NCI-H345 treated with DMSO at 0.1 percent for 48 hours (cell line): ENCODE measurements at regions not wholly inside any gene's neighbourhood (a gene's known extent, or its start where the extent isn't known, plus 50 kb on each side); places are given as distances from the start of the nearest gene placed in this dataset.

Experiments
- DNase-seq: peaks from one replicate; lab custom pipeline; 2025; ENCODE audit not compliant: unreplicated experiment; lab: John Stamatoyannopoulos, UW

GRCh38 chr1:221408117-221408803 is 333.6 kb downstream of the DUSP10 start:
- no peak for DNase-seq

GRCh38 chr1:221411283-221411682 is 330.6 kb downstream of the DUSP10 start:
- no peak for DNase-seq

- DNase-seq = no peak
These were observed 326.9 kb downstream of the DUSP10 start for GRCh38 chr1:221414772-221415539.

- DNase-seq = no peak
These were observed 326.2 kb downstream of the DUSP10 start for GRCh38 chr1:221415651-221416050.

GRCh38 chr1:221416142-221416541 is 325.7 kb downstream of the DUSP10 start:
- DNase-seq = no peak

- DNase-seq = no peak
These were observed 325.2 kb downstream of the DUSP10 start for GRCh38 chr1:221416723-221417122.

- DNase-seq = no peak
These were observed 323.5 kb downstream of the DUSP10 start for GRCh38 chr1:221418346-221418745.

GRCh38 chr1:221419513-221420095 is 322.3 kb downstream of the DUSP10 start:
- DNase-seq = no peak

GRCh38 chr1:221429264-221429663 is 312.6 kb downstream of the DUSP10 start:
- no peak for DNase-seq

- no peak for DNase-seq
These were observed 311.5 kb downstream of the DUSP10 start for GRCh38 chr1:221430152-221430960.

GRCh38 chr1:221431068-221431651 is 310.7 kb downstream of the DUSP10 start:
- DNase-seq = no peak

GRCh38 chr1:221431961-221432360 is 309.9 kb downstream of the DUSP10 start:
- no peak for DNase-seq

- peak; percentile 21 for DNase-seq
These were observed 306.4 kb downstream of the DUSP10 start for GRCh38 chr1:221435504-221435904.

- DNase-seq = no peak
These were observed 304.7 kb downstream of the DUSP10 start for GRCh38 chr1:221437171-221437570.

- DNase-seq = no peak
These were observed 304.0 kb downstream of the DUSP10 start for GRCh38 chr1:221437926-221438325.

GRCh38 chr1:221439008-221439746 is 302.7 kb downstream of the DUSP10 start:
- DNase-seq = no peak

GRCh38 chr1:221439747-221440501 is 302.0 kb downstream of the DUSP10 start:
- no peak for DNase-seq

GRCh38 chr1:221440658-221441057 is 301.2 kb downstream of the DUSP10 start:
- DNase-seq = no peak

- no peak for DNase-seq
These were observed 299.8 kb downstream of the DUSP10 start for GRCh38 chr1:221442056-221442455.

GRCh38 chr1:221444346-221444745 is 297.5 kb downstream of the DUSP10 start:
- DNase-seq = no peak
